WTC11 (cell line): ENCODE measurements at regions not wholly inside any gene's neighbourhood (a gene's known extent, or its start where the extent isn't known, plus 50 kb on each side); places are given as distances from the start of the nearest gene placed in this dataset.

Experiments used
- ATAC-seq: fragments of 200-7000 bp; cut with Tn5 transposase; 2 replicates; pipeline ENCODE4 v1.10.0; 2021; ENCODE audit warnings: mild to moderate bottlenecking, moderate library complexity
- CTCF ChIA-PET: fragments of 300-600 bp; sonication (Branson Sonifier 250); formaldehyde crosslinking; loops from one replicate; lab custom pipeline; 2021; ENCODE audit warnings: antibody characterized with exemption; lab: Charles Lee
- POLR2A ChIA-PET: fragments of 350-600 bp; sonication (Branson Sonifier 250); formaldehyde crosslinking; loops from one replicate; lab custom pipeline; 2021; ENCODE audit warnings: antibody characterized with exemption; lab: Charles Lee
- DNase-seq: peaks from one replicate; pipeline ENCODE4 v3.0.0; 2021; ENCODE audit warnings: low spot score
- H3K27ac Mint-ChIP-seq: 2 replicates; pipeline ENCODE4 v1.8.0; 2021; ENCODE audit warnings: mixed read lengths
- H3K27me3 Mint-ChIP-seq: 2 replicates; pipeline ENCODE4 v1.8.0; 2021; ENCODE audit warnings: low read depth, mild to moderate bottlenecking, moderate library complexity, mixed read lengths
- H3K36me3 Mint-ChIP-seq: 2 replicates; pipeline ENCODE4 v1.8.0; 2021; ENCODE audit warnings: mixed read lengths
- H3K4me1 Mint-ChIP-seq: 2 replicates; pipeline ENCODE4 v1.8.0; 2022; ENCODE audit warnings: mixed read lengths
- H3K4me3 Mint-ChIP-seq: 2 replicates; pipeline ENCODE4 v1.8.0; 2021; ENCODE audit warnings: mild to moderate bottlenecking, moderate library complexity, mixed read lengths
- H3K9me3 Mint-ChIP-seq: 2 replicates; pipeline ENCODE4 v1.8.0; 2021; ENCODE audit warnings: mixed read lengths
- ATF1 ChIP-seq: sonication (generic); formaldehyde crosslinking; IDR thresholded peaks from 2 replicates; pipeline ENCODE4 v1.8.1; 2023; ENCODE audit warnings: mild to moderate bottlenecking, moderate library complexity, missing genetic modification reagents
- GABPB1 ChIP-seq: sonication (generic); formaldehyde crosslinking; IDR thresholded peaks from 2 replicates; pipeline ENCODE4 v1.8.1; 2023; ENCODE audit warnings: mild to moderate bottlenecking, missing genetic modification reagents
- GTF2I ChIP-seq: fragments of 250-450 bp; sonication (Bioruptor Pico); conservative IDR thresholded peaks from 2 replicates; pipeline ENCODE4 v1.4.0; 2021; ENCODE audit warnings: mild to moderate bottlenecking
- IRF2 ChIP-seq: sonication (generic); formaldehyde crosslinking; IDR thresholded peaks from 2 replicates; pipeline ENCODE4 v1.8.0; 2022; ENCODE audit warnings: low read depth, missing genetic modification reagents, borderline replicate concordance
- JAZF1 ChIP-seq: fragments of 250-450 bp; sonication (Bioruptor Pico); IDR thresholded peaks from 2 replicates; pipeline ENCODE4 v1.9.0; 2021; ENCODE audit warnings: moderate library complexity, mild to moderate bottlenecking, inconsistent platforms
- MYBL2 ChIP-seq: sonication (generic); formaldehyde crosslinking; IDR thresholded peaks from 2 replicates; pipeline ENCODE4 v1.8.1; 2023; ENCODE audit warnings: mild to moderate bottlenecking, moderate library complexity, missing genetic modification reagents
- NR3C1 ChIP-seq: sonication (generic); formaldehyde crosslinking; conservative IDR thresholded peaks from 2 replicates; pipeline ENCODE4 v1.8.1; 2023; ENCODE audit warnings: low read depth, mild to moderate bottlenecking, missing genetic modification reagents
- RORB ChIP-seq: fragments of 250-450 bp; sonication (Bioruptor Pico); IDR thresholded peaks from 2 replicates; pipeline ENCODE4 v1.9.0; 2021; ENCODE audit warnings: mild to moderate bottlenecking
- ZNF219 ChIP-seq: sonication (generic); formaldehyde crosslinking; IDR thresholded peaks from 2 replicates; pipeline ENCODE4 v1.8.0; 2023; ENCODE audit warnings: missing genetic modification reagents, mild to moderate bottlenecking, borderline replicate concordance
- ZNF671 ChIP-seq: fragments of 250-450 bp; sonication (Bioruptor Pico); IDR thresholded peaks from 2 replicates; pipeline ENCODE4 v1.8.0; 2021; ENCODE audit warnings: mild to moderate bottlenecking
- TF ChIP-seq, protein P1 (sequence below): sonication (generic); formaldehyde crosslinking; IDR thresholded peaks from 2 replicates; pipeline ENCODE4 v1.8.0; 2022; ENCODE audit warnings: mild to moderate bottlenecking, missing genetic modification reagents
- TF ChIP-seq, protein P2 (sequence below): sonication (generic); formaldehyde crosslinking; IDR thresholded peaks from 2 replicates; pipeline ENCODE4 v1.8.1; 2023; ENCODE audit warnings: mild to moderate bottlenecking, missing genetic modification reagents, borderline replicate concordance
- TF ChIP-seq, protein P3 (sequence below): fragments of 200-600 bp; IDR thresholded peaks from 2 replicates; pipeline ENCODE4 v1.8.0; 2022; ENCODE audit warnings: antibody characterized with exemption
- TF ChIP-seq, protein P4 (sequence below): sonication (generic); formaldehyde crosslinking; IDR thresholded peaks from 2 replicates; pipeline ENCODE4 v1.8.1; 2022; ENCODE audit warnings: missing genetic modification reagents, borderline replicate concordance
- TF ChIP-seq, protein P5 (sequence below): sonication (generic); formaldehyde crosslinking; IDR thresholded peaks from 2 replicates; pipeline ENCODE4 v1.8.1; 2022; ENCODE audit warnings: low read depth, mild to moderate bottlenecking, moderate library complexity, missing genetic modification reagents, borderline replicate concordance
- TF ChIP-seq, protein P6 (sequence below): sonication (generic); formaldehyde crosslinking; IDR thresholded peaks from 2 replicates; pipeline ENCODE4 v1.8.0; 2022; ENCODE audit warnings: mild to moderate bottlenecking, missing genetic modification reagents
- TF ChIP-seq, protein P7 (sequence below): sonication (generic); formaldehyde crosslinking; IDR thresholded peaks from 2 replicates; pipeline ENCODE4 v1.8.0; 2023; ENCODE audit warnings: missing genetic modification reagents

DNA sequence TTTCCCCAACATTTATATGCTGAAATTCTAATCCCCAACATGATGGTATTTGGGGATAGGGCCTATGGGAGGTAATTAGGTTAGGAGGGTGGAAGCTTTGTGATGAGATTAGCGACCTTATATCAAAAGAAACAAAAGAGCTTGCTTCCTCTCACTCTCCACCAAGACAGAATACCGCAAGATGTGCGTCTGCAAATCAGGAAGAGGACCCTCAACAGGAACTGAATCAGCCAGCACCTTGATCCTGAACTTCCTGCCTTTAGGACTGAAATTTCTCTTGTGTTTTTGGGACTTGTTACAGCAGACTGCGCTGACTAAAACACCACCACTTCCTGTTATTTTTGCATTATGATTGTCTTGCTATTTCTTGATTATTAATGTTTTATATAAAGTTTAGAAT, 1889.4 kb downstream of the C4orf33 start (continued):
- TF ChIP-seq, protein P1, sequence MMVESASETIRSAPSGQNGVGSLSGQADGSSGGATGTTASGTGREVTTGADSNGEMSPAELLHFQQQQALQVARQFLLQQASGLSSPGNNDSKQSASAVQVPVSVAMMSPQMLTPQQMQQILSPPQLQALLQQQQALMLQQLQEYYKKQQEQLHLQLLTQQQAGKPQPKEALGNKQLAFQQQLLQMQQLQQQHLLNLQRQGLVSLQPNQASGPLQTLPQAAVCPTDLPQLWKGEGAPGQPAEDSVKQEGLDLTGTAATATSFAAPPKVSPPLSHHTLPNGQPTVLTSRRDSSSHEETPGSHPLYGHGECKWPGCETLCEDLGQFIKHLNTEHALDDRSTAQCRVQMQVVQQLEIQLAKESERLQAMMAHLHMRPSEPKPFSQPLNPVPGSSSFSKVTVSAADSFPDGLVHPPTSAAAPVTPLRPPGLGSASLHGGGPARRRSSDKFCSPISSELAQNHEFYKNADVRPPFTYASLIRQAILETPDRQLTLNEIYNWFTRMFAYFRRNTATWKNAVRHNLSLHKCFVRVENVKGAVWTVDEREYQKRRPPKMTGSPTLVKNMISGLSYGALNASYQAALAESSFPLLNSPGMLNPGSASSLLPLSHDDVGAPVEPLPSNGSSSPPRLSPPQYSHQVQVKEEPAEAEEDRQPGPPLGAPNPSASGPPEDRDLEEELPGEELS (CRISPR knock-in tag): no peak
- TF ChIP-seq, protein P2, sequence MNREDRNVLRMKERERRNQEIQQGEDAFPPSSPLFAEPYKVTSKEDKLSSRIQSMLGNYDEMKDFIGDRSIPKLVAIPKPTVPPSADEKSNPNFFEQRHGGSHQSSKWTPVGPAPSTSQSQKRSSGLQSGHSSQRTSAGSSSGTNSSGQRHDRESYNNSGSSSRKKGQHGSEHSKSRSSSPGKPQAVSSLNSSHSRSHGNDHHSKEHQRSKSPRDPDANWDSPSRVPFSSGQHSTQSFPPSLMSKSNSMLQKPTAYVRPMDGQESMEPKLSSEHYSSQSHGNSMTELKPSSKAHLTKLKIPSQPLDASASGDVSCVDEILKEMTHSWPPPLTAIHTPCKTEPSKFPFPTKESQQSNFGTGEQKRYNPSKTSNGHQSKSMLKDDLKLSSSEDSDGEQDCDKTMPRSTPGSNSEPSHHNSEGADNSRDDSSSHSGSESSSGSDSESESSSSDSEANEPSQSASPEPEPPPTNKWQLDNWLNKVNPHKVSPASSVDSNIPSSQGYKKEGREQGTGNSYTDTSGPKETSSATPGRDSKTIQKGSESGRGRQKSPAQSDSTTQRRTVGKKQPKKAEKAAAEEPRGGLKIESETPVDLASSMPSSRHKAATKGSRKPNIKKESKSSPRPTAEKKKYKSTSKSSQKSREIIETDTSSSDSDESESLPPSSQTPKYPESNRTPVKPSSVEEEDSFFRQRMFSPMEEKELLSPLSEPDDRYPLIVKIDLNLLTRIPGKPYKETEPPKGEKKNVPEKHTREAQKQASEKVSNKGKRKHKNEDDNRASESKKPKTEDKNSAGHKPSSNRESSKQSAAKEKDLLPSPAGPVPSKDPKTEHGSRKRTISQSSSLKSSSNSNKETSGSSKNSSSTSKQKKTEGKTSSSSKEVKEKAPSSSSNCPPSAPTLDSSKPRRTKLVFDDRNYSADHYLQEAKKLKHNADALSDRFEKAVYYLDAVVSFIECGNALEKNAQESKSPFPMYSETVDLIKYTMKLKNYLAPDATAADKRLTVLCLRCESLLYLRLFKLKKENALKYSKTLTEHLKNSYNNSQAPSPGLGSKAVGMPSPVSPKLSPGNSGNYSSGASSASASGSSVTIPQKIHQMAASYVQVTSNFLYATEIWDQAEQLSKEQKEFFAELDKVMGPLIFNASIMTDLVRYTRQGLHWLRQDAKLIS: no peak
- TF ChIP-seq GABPB1 (CRISPR knock-in tag) (no peak), IRF2 (CRISPR knock-in tag) (no peak), ATF1 (CRISPR knock-in tag) (no peak)
- TF ChIP-seq, protein P3, sequence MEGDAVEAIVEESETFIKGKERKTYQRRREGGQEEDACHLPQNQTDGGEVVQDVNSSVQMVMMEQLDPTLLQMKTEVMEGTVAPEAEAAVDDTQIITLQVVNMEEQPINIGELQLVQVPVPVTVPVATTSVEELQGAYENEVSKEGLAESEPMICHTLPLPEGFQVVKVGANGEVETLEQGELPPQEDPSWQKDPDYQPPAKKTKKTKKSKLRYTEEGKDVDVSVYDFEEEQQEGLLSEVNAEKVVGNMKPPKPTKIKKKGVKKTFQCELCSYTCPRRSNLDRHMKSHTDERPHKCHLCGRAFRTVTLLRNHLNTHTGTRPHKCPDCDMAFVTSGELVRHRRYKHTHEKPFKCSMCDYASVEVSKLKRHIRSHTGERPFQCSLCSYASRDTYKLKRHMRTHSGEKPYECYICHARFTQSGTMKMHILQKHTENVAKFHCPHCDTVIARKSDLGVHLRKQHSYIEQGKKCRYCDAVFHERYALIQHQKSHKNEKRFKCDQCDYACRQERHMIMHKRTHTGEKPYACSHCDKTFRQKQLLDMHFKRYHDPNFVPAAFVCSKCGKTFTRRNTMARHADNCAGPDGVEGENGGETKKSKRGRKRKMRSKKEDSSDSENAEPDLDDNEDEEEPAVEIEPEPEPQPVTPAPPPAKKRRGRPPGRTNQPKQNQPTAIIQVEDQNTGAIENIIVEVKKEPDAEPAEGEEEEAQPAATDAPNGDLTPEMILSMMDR: no peak

DNA sequence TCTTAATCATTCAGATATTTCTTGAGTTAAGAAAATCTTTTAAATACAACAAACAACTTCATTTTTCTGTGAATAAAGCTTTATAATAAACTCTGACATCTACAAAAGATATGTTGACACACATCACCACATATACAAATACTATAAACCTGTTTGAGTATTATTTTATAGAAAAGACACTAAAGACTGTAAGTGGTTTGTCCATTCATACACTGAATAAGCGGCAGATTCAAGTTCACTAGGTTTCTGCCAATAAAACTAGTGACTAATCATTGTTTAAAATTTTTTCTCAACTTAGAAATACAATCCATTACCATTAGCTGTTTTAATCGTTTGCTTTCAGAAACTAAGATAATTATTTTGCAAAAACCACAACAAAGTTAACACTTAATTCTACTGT, 1900.0 kb downstream of the C4orf33 start:
- Mint-ChIP-seq H3K36me3 (peaks cover 12% of the 10 kb centered on the region), H3K27ac (no peak overlapping the region), H3K27me3 (no peaks in the 10 kb centered on the region), H3K9me3 (peaks cover 19% of the 10 kb centered on the region), H3K4me1 (peaks cover 17% of the 10 kb centered on the region), H3K4me3 (no peak overlapping the region)
- DNase-seq (no peak), ATAC-seq (no peak)
- ChIA-PET CTCF (no interaction called here), POLR2A (no interaction called here)
- TF ChIP-seq ZNF671 (CRISPR knock-in tag) (no peak), JAZF1 (CRISPR knock-in tag) (no peak), MYBL2 (CRISPR knock-in tag) (no peak), RORB (CRISPR knock-in tag) (no peak), NR3C1 (CRISPR knock-in tag) (no peak), GTF2I (CRISPR knock-in tag) (no peak), ZNF219 (CRISPR knock-in tag) (no peak)
- TF ChIP-seq, protein P4, sequence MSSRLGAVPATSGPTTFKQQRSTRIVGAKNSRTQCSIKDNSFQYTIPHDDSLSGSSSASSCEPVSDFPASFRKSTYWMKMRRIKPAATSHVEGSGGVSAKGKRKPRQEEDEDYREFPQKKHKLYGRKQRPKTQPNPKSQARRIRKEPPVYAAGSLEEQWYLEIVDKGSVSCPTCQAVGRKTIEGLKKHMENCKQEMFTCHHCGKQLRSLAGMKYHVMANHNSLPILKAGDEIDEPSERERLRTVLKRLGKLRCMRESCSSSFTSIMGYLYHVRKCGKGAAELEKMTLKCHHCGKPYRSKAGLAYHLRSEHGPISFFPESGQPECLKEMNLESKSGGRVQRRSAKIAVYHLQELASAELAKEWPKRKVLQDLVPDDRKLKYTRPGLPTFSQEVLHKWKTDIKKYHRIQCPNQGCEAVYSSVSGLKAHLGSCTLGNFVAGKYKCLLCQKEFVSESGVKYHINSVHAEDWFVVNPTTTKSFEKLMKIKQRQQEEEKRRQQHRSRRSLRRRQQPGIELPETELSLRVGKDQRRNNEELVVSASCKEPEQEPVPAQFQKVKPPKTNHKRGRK (CRISPR knock-in tag): no peak
- TF ChIP-seq, protein P2: no peak
- TF ChIP-seq, protein P5, sequence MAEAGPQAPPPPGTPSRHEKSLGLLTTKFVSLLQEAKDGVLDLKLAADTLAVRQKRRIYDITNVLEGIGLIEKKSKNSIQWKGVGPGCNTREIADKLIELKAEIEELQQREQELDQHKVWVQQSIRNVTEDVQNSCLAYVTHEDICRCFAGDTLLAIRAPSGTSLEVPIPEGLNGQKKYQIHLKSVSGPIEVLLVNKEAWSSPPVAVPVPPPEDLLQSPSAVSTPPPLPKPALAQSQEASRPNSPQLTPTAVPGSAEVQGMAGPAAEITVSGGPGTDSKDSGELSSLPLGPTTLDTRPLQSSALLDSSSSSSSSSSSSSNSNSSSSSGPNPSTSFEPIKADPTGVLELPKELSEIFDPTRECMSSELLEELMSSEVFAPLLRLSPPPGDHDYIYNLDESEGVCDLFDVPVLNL (CRISPR knock-in tag): no peak
- TF ChIP-seq, protein P6, sequence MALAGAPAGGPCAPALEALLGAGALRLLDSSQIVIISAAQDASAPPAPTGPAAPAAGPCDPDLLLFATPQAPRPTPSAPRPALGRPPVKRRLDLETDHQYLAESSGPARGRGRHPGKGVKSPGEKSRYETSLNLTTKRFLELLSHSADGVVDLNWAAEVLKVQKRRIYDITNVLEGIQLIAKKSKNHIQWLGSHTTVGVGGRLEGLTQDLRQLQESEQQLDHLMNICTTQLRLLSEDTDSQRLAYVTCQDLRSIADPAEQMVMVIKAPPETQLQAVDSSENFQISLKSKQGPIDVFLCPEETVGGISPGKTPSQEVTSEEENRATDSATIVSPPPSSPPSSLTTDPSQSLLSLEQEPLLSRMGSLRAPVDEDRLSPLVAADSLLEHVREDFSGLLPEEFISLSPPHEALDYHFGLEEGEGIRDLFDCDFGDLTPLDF (CRISPR knock-in tag): no peak
- TF ChIP-seq, protein P7, sequence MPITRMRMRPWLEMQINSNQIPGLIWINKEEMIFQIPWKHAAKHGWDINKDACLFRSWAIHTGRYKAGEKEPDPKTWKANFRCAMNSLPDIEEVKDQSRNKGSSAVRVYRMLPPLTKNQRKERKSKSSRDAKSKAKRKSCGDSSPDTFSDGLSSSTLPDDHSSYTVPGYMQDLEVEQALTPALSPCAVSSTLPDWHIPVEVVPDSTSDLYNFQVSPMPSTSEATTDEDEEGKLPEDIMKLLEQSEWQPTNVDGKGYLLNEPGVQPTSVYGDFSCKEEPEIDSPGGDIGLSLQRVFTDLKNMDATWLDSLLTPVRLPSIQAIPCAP (CRISPR knock-in tag): no peak
